ENCODE measurements at regions not wholly inside any gene's neighbourhood (a gene's known extent, or its start where the extent isn't known, plus 50 kb on each side); places are given as distances from the start of the nearest gene placed in this dataset.

DNA sequence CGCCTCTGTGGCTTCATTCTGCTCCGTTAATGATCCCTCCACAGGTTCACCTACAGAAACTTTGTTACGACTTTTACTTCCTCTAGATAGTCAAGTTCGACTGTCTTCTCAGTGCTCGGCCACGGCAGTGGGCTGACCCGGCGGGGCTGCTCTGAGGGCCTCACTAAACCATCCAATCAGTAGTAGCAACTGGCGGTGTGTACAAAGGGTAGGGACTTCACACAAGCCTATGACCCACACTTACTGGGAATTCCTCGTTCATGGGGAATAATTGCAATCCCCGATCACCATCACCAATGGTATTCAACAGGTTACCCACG is 1959.2 kb upstream of the DEFB115 start:
- H3K4me3 Mint-ChIP-seq = no peak overlapping the region
- Histone ChIP-seq H3K27me3 (ENCODE audit: insufficient read depth, low read length) (no peaks in the 10 kb centered on the region), H2AFZ (ENCODE audit: low read length) (no peak overlapping the region), H3K9ac (ENCODE audit: extremely low read depth, insufficient read length, low read length) (no peak overlapping the region), H2BK120ac (ENCODE audit: low read depth, low read length, poor library complexity, severe bottlenecking) (no peak overlapping the region), H3K18ac (ENCODE audit: insufficient read length, low read depth, low read length) (no peak overlapping the region), H4K20me1 (ENCODE audit: control insufficient read depth, insufficient read depth, insufficient read length) (no peaks in the 10 kb centered on the region), H3K79me1 (ENCODE audit: insufficient read depth, low read depth, low read length, poor library complexity, severe bottlenecking) (no peaks in the 10 kb centered on the region), H3K79me2 (ENCODE audit: insufficient read depth, low read length) (no peaks in the 10 kb centered on the region), H3K27ac (ENCODE audit: insufficient read length, low read depth, low read length) (no peak overlapping the region), H2BK15ac (ENCODE audit: low read depth, low read length) (no peak overlapping the region), H3K23ac (ENCODE audit: insufficient read length, low read depth, low read length) (no peak overlapping the region), H4K8ac (replicated peaks; ENCODE audit: insufficient read length, low read depth, low read length) (no peak overlapping the region), H3K56ac (ENCODE audit: insufficient read length, low read depth, low read length) (no peak overlapping the region), H3K9me3 (ENCODE audit: control insufficient read depth, low read depth, low read length) (peaks cover 39% of the 10 kb centered on the region), H2BK20ac (ENCODE audit: low read depth, low read length, poor library complexity, severe bottlenecking) (no peak overlapping the region), H3T11ph (ENCODE audit: low read length) (no peak overlapping the region), H2BK12ac (ENCODE audit: insufficient read length, low read depth, low read length) (no peak overlapping the region), H3K4ac (ENCODE audit: low read depth, low read length) (no peak overlapping the region), H3K4me2 (ENCODE audit: insufficient read depth, insufficient read length, low read length) (no peak overlapping the region), H3K4me1 (ENCODE audit: insufficient read depth, low read length) (no peaks in the 10 kb centered on the region), H4K91ac (ENCODE audit: insufficient read length, low read depth, low read length) (no peak overlapping the region), H4K5ac (ENCODE audit: insufficient read length, low read depth, low read length) (no peak overlapping the region), H2BK5ac (ENCODE audit: insufficient read length, low read length) (no peak overlapping the region), H2AK5ac (ENCODE audit: insufficient read length, low read length) (no peak overlapping the region), H3K23me2 (ENCODE audit: insufficient read length, low read depth, low read length, poor library complexity, severe bottlenecking) (no peaks in the 10 kb centered on the region), H3K14ac (ENCODE audit: insufficient read depth, low read length) (no peak overlapping the region)
- H3K9me3 Mint-ChIP-seq = peaks cover 22 to 56% of the 10 kb centered on the region in 2 experiments
- H3K27me3 Mint-ChIP-seq (ENCODE audit: low read depth) = peaks cover 2% of the 10 kb centered on the region
- TF ChIP-seq, protein P1, sequence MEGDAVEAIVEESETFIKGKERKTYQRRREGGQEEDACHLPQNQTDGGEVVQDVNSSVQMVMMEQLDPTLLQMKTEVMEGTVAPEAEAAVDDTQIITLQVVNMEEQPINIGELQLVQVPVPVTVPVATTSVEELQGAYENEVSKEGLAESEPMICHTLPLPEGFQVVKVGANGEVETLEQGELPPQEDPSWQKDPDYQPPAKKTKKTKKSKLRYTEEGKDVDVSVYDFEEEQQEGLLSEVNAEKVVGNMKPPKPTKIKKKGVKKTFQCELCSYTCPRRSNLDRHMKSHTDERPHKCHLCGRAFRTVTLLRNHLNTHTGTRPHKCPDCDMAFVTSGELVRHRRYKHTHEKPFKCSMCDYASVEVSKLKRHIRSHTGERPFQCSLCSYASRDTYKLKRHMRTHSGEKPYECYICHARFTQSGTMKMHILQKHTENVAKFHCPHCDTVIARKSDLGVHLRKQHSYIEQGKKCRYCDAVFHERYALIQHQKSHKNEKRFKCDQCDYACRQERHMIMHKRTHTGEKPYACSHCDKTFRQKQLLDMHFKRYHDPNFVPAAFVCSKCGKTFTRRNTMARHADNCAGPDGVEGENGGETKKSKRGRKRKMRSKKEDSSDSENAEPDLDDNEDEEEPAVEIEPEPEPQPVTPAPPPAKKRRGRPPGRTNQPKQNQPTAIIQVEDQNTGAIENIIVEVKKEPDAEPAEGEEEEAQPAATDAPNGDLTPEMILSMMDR (conservative IDR thresholded peaks at IDR 0.05) = no peak
- no peak overlapping the region for H3K27ac Mint-ChIP-seq
- no peak for DNase-seq
- H3K36me3 Mint-ChIP-seq (ENCODE audit: insufficient read depth in 1 of 3, low read depth in 3 of 3) = peaks cover 15 to 29% (median 20%) of the 10 kb centered on the region in 3 experiments
- H3K4me1 Mint-ChIP-seq = no peaks in the 10 kb centered on the region
- no CpG with 5 or more reads among the region's 12 CpGs for WGBS (ENCODE audit: extremely low coverage, insufficient read length, low lambda C conversion rate)

Measured in H9 (cell line).